ENCODE measurements at regions not wholly inside any gene's neighbourhood (a gene's known extent, or its start where the extent isn't known, plus 50 kb on each side); places are given as distances from the start of the nearest gene placed in this dataset.

GRCh38 chr1:102085896-102086295 lies 89.2 kb upstream of the OLFM3 start:
- no peak for TF ChIP-seq CTCF (IDR thresholded peaks at IDR 0.05; ENCODE audit: low read depth, low read length, poor library complexity, severe bottlenecking)
- TF ChIP-seq EZH2phosphoT487 (IDR thresholded peaks at IDR 0.05; ENCODE audit: borderline replicate concordance, low read length), result no peak

Measured in DOHH2 (cell line).